ENCODE measurements at regions not wholly inside any gene's neighbourhood (a gene's known extent, or its start where the extent isn't known, plus 50 kb on each side); places are given as distances from the start of the nearest gene placed in this dataset.

DNA sequence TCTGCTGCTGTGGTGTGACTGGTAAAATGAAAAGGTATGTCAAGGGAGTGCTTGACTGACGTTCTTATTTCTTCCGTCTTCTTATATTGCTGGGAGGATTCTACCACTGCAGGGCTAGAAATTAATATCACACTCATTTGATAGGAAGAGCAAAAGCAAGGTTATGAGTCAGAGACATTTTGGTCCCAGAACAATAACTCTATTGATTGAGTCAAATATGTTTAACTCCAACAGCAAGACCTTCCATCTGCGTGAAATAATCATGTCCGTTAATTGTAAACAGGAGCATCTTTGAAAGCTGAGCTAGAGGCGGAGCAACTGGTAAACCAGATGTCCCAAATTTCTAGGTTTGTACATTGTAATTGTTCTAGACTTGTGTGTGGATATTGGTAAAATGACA is 1293.6 kb downstream of the AACS start:
- no peak for TF ChIP-seq CTCF (IDR thresholded peaks at IDR 0.05; ENCODE audit: poor library complexity, severe bottlenecking)
- TF ChIP-seq SMC3 (conservative IDR thresholded peaks at IDR 0.05; ENCODE audit: poor library complexity): no peak
- TF ChIP-seq POLR2AphosphoS5 (IDR thresholded peaks at IDR 0.05): no peak
- TF ChIP-seq TAF1 (IDR thresholded peaks at IDR 0.05; ENCODE audit: low read depth): no peak
- TF ChIP-seq, protein P1, sequence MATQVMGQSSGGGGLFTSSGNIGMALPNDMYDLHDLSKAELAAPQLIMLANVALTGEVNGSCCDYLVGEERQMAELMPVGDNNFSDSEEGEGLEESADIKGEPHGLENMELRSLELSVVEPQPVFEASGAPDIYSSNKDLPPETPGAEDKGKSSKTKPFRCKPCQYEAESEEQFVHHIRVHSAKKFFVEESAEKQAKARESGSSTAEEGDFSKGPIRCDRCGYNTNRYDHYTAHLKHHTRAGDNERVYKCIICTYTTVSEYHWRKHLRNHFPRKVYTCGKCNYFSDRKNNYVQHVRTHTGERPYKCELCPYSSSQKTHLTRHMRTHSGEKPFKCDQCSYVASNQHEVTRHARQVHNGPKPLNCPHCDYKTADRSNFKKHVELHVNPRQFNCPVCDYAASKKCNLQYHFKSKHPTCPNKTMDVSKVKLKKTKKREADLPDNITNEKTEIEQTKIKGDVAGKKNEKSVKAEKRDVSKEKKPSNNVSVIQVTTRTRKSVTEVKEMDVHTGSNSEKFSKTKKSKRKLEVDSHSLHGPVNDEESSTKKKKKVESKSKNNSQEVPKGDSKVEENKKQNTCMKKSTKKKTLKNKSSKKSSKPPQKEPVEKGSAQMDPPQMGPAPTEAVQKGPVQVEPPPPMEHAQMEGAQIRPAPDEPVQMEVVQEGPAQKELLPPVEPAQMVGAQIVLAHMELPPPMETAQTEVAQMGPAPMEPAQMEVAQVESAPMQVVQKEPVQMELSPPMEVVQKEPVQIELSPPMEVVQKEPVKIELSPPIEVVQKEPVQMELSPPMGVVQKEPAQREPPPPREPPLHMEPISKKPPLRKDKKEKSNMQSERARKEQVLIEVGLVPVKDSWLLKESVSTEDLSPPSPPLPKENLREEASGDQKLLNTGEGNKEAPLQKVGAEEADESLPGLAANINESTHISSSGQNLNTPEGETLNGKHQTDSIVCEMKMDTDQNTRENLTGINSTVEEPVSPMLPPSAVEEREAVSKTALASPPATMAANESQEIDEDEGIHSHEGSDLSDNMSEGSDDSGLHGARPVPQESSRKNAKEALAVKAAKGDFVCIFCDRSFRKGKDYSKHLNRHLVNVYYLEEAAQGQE (IDR thresholded peaks at IDR 0.05; ENCODE audit: borderline replicate concordance): no peak
- TF ChIP-seq EZH2 (IDR thresholded peaks at IDR 0.05; ENCODE audit: borderline replicate concordance, insufficient read depth, low read length, poor library complexity, severe bottlenecking): no peak
- TF ChIP-seq EP300 (conservative IDR thresholded peaks at IDR 0.05; ENCODE audit: poor library complexity, severe bottlenecking): no peak
- TF ChIP-seq RAD21 (conservative IDR thresholded peaks at IDR 0.05): no peak
- no peak for TF ChIP-seq MXI1 (conservative IDR thresholded peaks at IDR 0.05; ENCODE audit: poor library complexity, severe bottlenecking)
